HepG2 (cell line): ENCODE measurements at regions not wholly inside any gene's neighbourhood (a gene's known extent, or its start where the extent isn't known, plus 50 kb on each side); places are given as distances from the start of the nearest gene placed in this dataset.

Source experiments
- ATAC-seq: fragments of 200-7000 bp; cut with Tn5 transposase; 3 replicates; pipeline ENCODE4 v1.9.1; 2020; ENCODE audit warnings: mild to moderate bottlenecking, moderate library complexity
- BruUV-seq: library from RNA; stranded (reverse); fragments of 400-500 nt; replicated peaks from 2 replicates; lab custom pipeline; 2021; lab: Mats Ljungman, UMichigan
- CTCF ChIA-PET: fragments of 300-600 bp; formaldehyde crosslinking; extraction: SDS; loops from one replicate; lab custom pipeline; 2021; ENCODE audit warnings: low total read pairs, inconsistent platforms, low intra/inter-chr PET ratio; lab: Yijun Ruan, JAX
- POLR2A ChIA-PET: fragments of 350-600 bp; sonication (Branson Sonifier 250); formaldehyde crosslinking; loops from one replicate; lab custom pipeline; 2020; ENCODE audit warnings: antibody characterized with exemption, inconsistent platforms; lab: Yijun Ruan, JAX
- DNase-seq: peaks from one replicate; pipeline ENCODE4 v3.0.0-alpha.2; 2015; ENCODE audit warnings: low spot score
- FAIRE-seq: peaks from 3 replicates; lab custom pipeline; 2011; peaks lifted over from hg19 to GRCh38; lab: Jason Lieb, UNC
- H2AFZ ChIP-seq: one replicate; pipeline ENCODE4 v1.6.1; 2011; ENCODE audit warnings: low read length, inconsistent platforms
- H3K27ac ChIP-seq: fragments of 300-600 bp; 3 replicates; pipeline ENCODE4 v1.8.0; 2011; ENCODE audit warnings: mixed run types, mild to moderate bottlenecking, mixed read lengths, low read length, inconsistent platforms; ENCODE audit not compliant: insufficient read depth; ENCODE audit errors: extremely low read length
- H3K27me3 ChIP-seq, 2 experiments: fragments of 200-600 bp in 1 of 2; 2 replicates in 1 of 2; 3 replicates in 1 of 2; pipeline versions ENCODE4 v1.6.0 to v1.8.0; 2011; ENCODE audit warnings: low read length in 2 of 2, mild to moderate bottlenecking in 2 of 2, moderate library complexity in 2 of 2, inconsistent platforms in 1 of 2; ENCODE audit not compliant: insufficient read depth in 2 of 2, control insufficient read depth in 1 of 2
- H3K36me3 ChIP-seq, 2 experiments: fragments of 200-600 bp in 1 of 2; replicated peaks in 1 of 2; 2 replicates in 1 of 2; 3 replicates in 1 of 2; pipeline versions ENCODE4 v1.5.1 to v1.8.0; 2011; ENCODE audit warnings: low read length in 2 of 2, inconsistent platforms in 1 of 2; ENCODE audit not compliant: insufficient read depth in 2 of 2, control insufficient read depth in 1 of 2
- H3K4me1 ChIP-seq: 2 replicates; pipeline ENCODE4 v1.5.1; 2012; ENCODE audit warnings: low read length, inconsistent platforms; ENCODE audit not compliant: insufficient read depth
- H3K4me2 ChIP-seq: 2 replicates; pipeline ENCODE4 v1.6.0; 2011; ENCODE audit warnings: low read depth, low read length, inconsistent platforms
- H3K4me3 ChIP-seq, 3 experiments: fragments of 200-600 bp in 1 of 3; sonication (generic), shearing (Covaris generic) in 1 of 3; replicated peaks in 1 of 3; 2 replicates each; pipeline ENCODE4 v1.5.1; 2011 to 2016; ENCODE audit warnings: low read length in 3 of 3, inconsistent platforms in 2 of 3, low read depth in 2 of 3, mild to moderate bottlenecking in 2 of 3, control low read depth in 1 of 3, mixed read lengths in 1 of 3; ENCODE audit not compliant: insufficient read depth in 1 of 3
- H3K79me2 ChIP-seq: one replicate; pipeline ENCODE4 v1.6.1; 2011; ENCODE audit warnings: low read length, inconsistent platforms; ENCODE audit not compliant: insufficient read depth
- H3K9ac ChIP-seq: 2 replicates; pipeline ENCODE4 v1.6.0; 2011; ENCODE audit warnings: mild to moderate bottlenecking, low read depth, low read length, inconsistent platforms; ENCODE audit not compliant: insufficient read depth
- H3K9me3 ChIP-seq: 2 replicates; pipeline ENCODE4 v1.5.1; 2012; ENCODE audit warnings: mild to moderate bottlenecking, low read length
- H4K20me1 ChIP-seq: 2 replicates; pipeline ENCODE4 v1.6.0; 2011; ENCODE audit warnings: inconsistent platforms, mild to moderate bottlenecking, low read length, moderate library complexity; ENCODE audit not compliant: insufficient read depth
- DNMT3B ChIP-seq: conservative IDR thresholded peaks from 2 replicates; pipeline ENCODE4 v1.6.1; 2016; ENCODE audit warnings: missing biosample characterization, control low read depth
- FOXC1 ChIP-seq: sonication (generic); formaldehyde crosslinking; IDR thresholded peaks from 2 replicates; pipeline ENCODE4 v1.8.0; 2022; ENCODE audit warnings: mild to moderate bottlenecking, missing genetic modification reagents, borderline replicate concordance
- HIC2 ChIP-seq: sonication (generic); formaldehyde crosslinking; IDR thresholded peaks from 2 replicates; pipeline ENCODE4 v1.9.0; 2022; ENCODE audit warnings: low read depth, missing genetic modification reagents
- MEIS1 ChIP-seq: sonication (generic); formaldehyde crosslinking; IDR thresholded peaks from 2 replicates; pipeline ENCODE4 v1.9.0; 2021; ENCODE audit warnings: mild to moderate bottlenecking, missing genetic modification reagents, moderate library complexity, borderline replicate concordance
- MLLT10 ChIP-seq: sonication (generic); formaldehyde crosslinking; IDR thresholded peaks from 2 replicates; pipeline ENCODE4 v1.4.0; 2020; ENCODE audit warnings: missing genetic modification reagents
- NCOR1 ChIP-seq: fragments of 200-600 bp; sonication (generic); IDR thresholded peaks from 2 replicates; pipeline ENCODE4 v1.7.0; 2017; ENCODE audit warnings: antibody characterized with exemption, low read length, borderline replicate concordance
- NPAS2 ChIP-seq: sonication (generic); formaldehyde crosslinking; IDR thresholded peaks from 2 replicates; pipeline ENCODE4 v1.8.0; 2022; ENCODE audit warnings: mild to moderate bottlenecking, missing genetic modification reagents, borderline replicate concordance
- PHF8 ChIP-seq: sonication (generic); formaldehyde crosslinking; IDR thresholded peaks from 2 replicates; pipeline ENCODE4 v1.5.0; 2020; ENCODE audit warnings: missing genetic modification reagents
- RFXANK ChIP-seq: IDR thresholded peaks from 2 replicates; pipeline ENCODE4 v1.6.1; 2016
- SMAD1 ChIP-seq: sonication (generic); formaldehyde crosslinking; IDR thresholded peaks from 2 replicates; pipeline ENCODE4 v1.4.0; 2020; ENCODE audit warnings: missing genetic modification reagents, low read depth, mild to moderate bottlenecking, borderline replicate concordance
- ZBTB1 ChIP-seq: sonication (generic); formaldehyde crosslinking; IDR thresholded peaks from 2 replicates; pipeline ENCODE4 v1.4.0; 2020; ENCODE audit warnings: missing genetic modification reagents, borderline replicate concordance
- ZNF589 ChIP-seq: sonication (generic); formaldehyde crosslinking; conservative IDR thresholded peaks from 2 replicates; pipeline ENCODE4 v1.8.0; 2022; ENCODE audit warnings: mild to moderate bottlenecking, moderate library complexity, missing genetic modification reagents
- ZNF782 ChIP-seq: sonication (generic); formaldehyde crosslinking; IDR thresholded peaks from 2 replicates; pipeline ENCODE4 v1.4.0; 2020; ENCODE audit warnings: missing genetic modification reagents, mild to moderate bottlenecking, borderline replicate concordance
- WGBS: methylation state at CpG from one replicate; pipeline ENCODE4 v1.1.6; 2017; ENCODE audit warnings: low lambda C conversion rate; 5-methylcytosine and 5-hydroxymethylcytosine counted together
- in situ Hi-C: cut with HindIII; loops from 2 replicates; pipeline ENCODE4 v1.10.0; 2017; ENCODE audit warnings: low pct_unique_long_range_greater_than_20kb; ENCODE audit not compliant: extremely low pct_ligation_motif_present
- intact Hi-C: fragments of 100-400 bp; cut with micrococcal nuclease; formaldehyde crosslinking; loops from one replicate; pipeline ENCODE4 v1.10.0; 2022; ENCODE audit not compliant: unreplicated experiment

GRCh38 chr1:102715150-102715549 lies 393.2 kb downstream of the COL11A1 start:
- no peak for DNase-seq
- Histone ChIP-seq H3K79me2 (no peaks in the 10 kb centered on the region), H3K4me2 (no peak overlapping the region), H3K36me3 (no peaks in the 10 kb centered on the region), H3K27ac (no peak overlapping the region), H2AFZ (no peak overlapping the region), H3K9me3 (no peaks in the 10 kb centered on the region; the same call in 1 of the 2 replicates), H3K4me3 (no peak overlapping the region), H3K9ac (no peak overlapping the region), H3K27me3 (no peaks in the 10 kb centered on the region), H3K4me1 (no peaks in the 10 kb centered on the region), H4K20me1 (no peaks in the 10 kb centered on the region)
- in situ Hi-C loops (no loop called here), intact Hi-C loops (no loop called here)
- WGBS: 27% methylated on average over 4 of the region's 4 CpGs
- no peak for TF ChIP-seq FOXC1 (CRISPR knock-in tag)
- no peak for TF ChIP-seq SMAD1
- no peak for TF ChIP-seq MLLT10
- no peak for TF ChIP-seq PHF8
- no peak for TF ChIP-seq DNMT3B
- TF ChIP-seq HIC2 (CRISPR knock-in tag): no peak
- TF ChIP-seq NCOR1: no peak
- no peak for TF ChIP-seq NPAS2 (CRISPR knock-in tag)
- no peak for TF ChIP-seq ZBTB1 (CRISPR knock-in tag)
- no peak for TF ChIP-seq MEIS1
- no peak for TF ChIP-seq ZNF589 (CRISPR knock-in tag)
- TF ChIP-seq RFXANK (CRISPR knock-in tag): no peak
- TF ChIP-seq ZNF782 (CRISPR knock-in tag): no peak
- no peak for ATAC-seq
- no TSS peak for BruUV-seq
- FAIRE-seq: no peak
- ChIA-PET CTCF (no interaction called here), POLR2A (no interaction called here)
